Brain microvascular endothelial cell (primary cell): ENCODE measurements at regions not wholly inside any gene's neighbourhood (a gene's known extent, or its start where the extent isn't known, plus 50 kb on each side); places are given as distances from the start of the nearest gene placed in this dataset.
A peak's percentile ranks its signal among the peaks of the same experiment; 100 is the strongest.
"Not testable (repeated sequence)": the region's sequence is repeated elsewhere in the genome, so short reads cannot be mapped to it uniquely, and the experiment has no call there.

Source experiments
- DNase-seq: peaks from one replicate; pipeline ENCODE4 v3.0.0-alpha.2; 2020
- H3K27ac ChIP-seq: fragments of 250-450 bp; sonication (Bioruptor Pico); 2 replicates; pipeline ENCODE4 v1.5.1; 2020; ENCODE audit warnings: mild to moderate bottlenecking, moderate library complexity
- H3K27me3 ChIP-seq: fragments of 250-450 bp; sonication (Bioruptor Pico); replicated peaks from 2 replicates; pipeline ENCODE4 v1.5.1; 2020; ENCODE audit warnings: mild to moderate bottlenecking
- H3K36me3 ChIP-seq: fragments of 250-450 bp; sonication (Bioruptor Pico); replicated peaks from 2 replicates; pipeline ENCODE4 v1.5.1; 2020; ENCODE audit warnings: mild to moderate bottlenecking
- H3K4me3 ChIP-seq: 2 replicates; pipeline ENCODE4 v1.5.1; 2011; ENCODE audit warnings: low read depth, mild to moderate bottlenecking, control low read depth, low read length, moderate library complexity
- CTCF ChIP-seq: IDR thresholded peaks from 2 replicates; pipeline ENCODE4 v1.5.1; 2011; ENCODE audit warnings: low read depth, mild to moderate bottlenecking, moderate library complexity, low read length, control low read depth, inconsistent platforms; ENCODE audit errors: missing control alignments
- in situ Hi-C: cut with HindIII; loops from 2 replicates; pipeline ENCODE4 v1.10.0; 2017; ENCODE audit warnings: low sequenced_read_pairs, low pct_ligation_motif_present

GRCh38 chr7:20539201-20539600 lies 76.3 kb upstream of the ABCB5 start:
- in situ Hi-C loops: no loop called here
- no peaks in the 10 kb centered on the region for H3K36me3 ChIP-seq
- no peaks in the 10 kb centered on the region for H3K27me3 ChIP-seq
- no peak overlapping the region for H3K4me3 ChIP-seq
- peak; percentile 48 for TF ChIP-seq CTCF
- no peak for DNase-seq
- no peak overlapping the region for H3K27ac ChIP-seq

GRCh38 chr7:20541608-20542349 lies 73.7 kb upstream of the ABCB5 start:
- DNase-seq: no peak
- H3K27me3 ChIP-seq: no peaks in the 10 kb centered on the region
- no peak overlapping the region for H3K27ac ChIP-seq
- in situ Hi-C loops: no loop called here
- H3K36me3 ChIP-seq: no peaks in the 10 kb centered on the region
- no peak overlapping the region for H3K4me3 ChIP-seq
- no peak for TF ChIP-seq CTCF

GRCh38 chr7:20542594-20542993 lies 72.9 kb upstream of the ABCB5 start:
- TF ChIP-seq CTCF: no peak
- no peak for DNase-seq
- no peak overlapping the region for H3K4me3 ChIP-seq

GRCh38 chr7:20543500-20543899 lies 72.0 kb upstream of the ABCB5 start:
- DNase-seq: no peak
- no peak overlapping the region for H3K4me3 ChIP-seq
- no peaks in the 10 kb centered on the region for H3K27me3 ChIP-seq
- in situ Hi-C loops: no loop called here
- TF ChIP-seq CTCF: no peak
- no peaks in the 10 kb centered on the region for H3K36me3 ChIP-seq
- H3K27ac ChIP-seq: no peak overlapping the region

More at GRCh38 chr7:20542594-20542993, 72.9 kb upstream of the ABCB5 start:
- H3K36me3 ChIP-seq: no peaks in the 10 kb centered on the region
- no peaks in the 10 kb centered on the region for H3K27me3 ChIP-seq
- in situ Hi-C loops: no loop called here
- no peak overlapping the region for H3K27ac ChIP-seq

- Histone ChIP-seq H3K27ac (no peak overlapping the region), H3K27me3 (no peaks in the 10 kb centered on the region), H3K4me3 (no peak overlapping the region), H3K36me3 (no peaks in the 10 kb centered on the region)
- no peak for TF ChIP-seq CTCF
- DNase-seq: no peak
- in situ Hi-C loops: no loop called here
These were observed 70.5 kb upstream of the ABCB5 start for GRCh38 chr7:20545016-20545415.

- H3K27ac ChIP-seq, H3K4me3 ChIP-seq, H3K36me3 ChIP-seq, DNase-seq, in situ Hi-C loops, H3K27me3 ChIP-seq: not testable (repeated sequence)
These were observed 68.5 kb upstream of the ABCB5 start for GRCh38 chr7:20546958-20547357.
